CD4-positive, alpha-beta memory T cell (primary cell): ENCODE measurements at regions not wholly inside any gene's neighbourhood (a gene's known extent, or its start where the extent isn't known, plus 50 kb on each side); places are given as distances from the start of the nearest gene placed in this dataset.

ENCODE experiments used
- CTCF ChIA-PET: fragments of 350-600 bp; sonication (Branson Sonifier 250); formaldehyde crosslinking; loops from one replicate; lab custom pipeline; 2021; ENCODE audit warnings: inconsistent platforms; ENCODE audit not compliant: partially characterized antibody; lab: Charles Lee
- POLR2A ChIA-PET: fragments of 350-600 bp; sonication (Branson Sonifier 250); formaldehyde crosslinking; loops from one replicate; lab custom pipeline; 2021; ENCODE audit not compliant: partially characterized antibody; lab: Charles Lee
- DNase-seq, 5 donors: peaks; one replicate each; pipeline versions ENCODE4 v3.0.0 to v3.0.0-alpha.2; 2020 to 2022; ENCODE audit warnings: mixed read lengths in 1 of 5
- H3K27ac ChIP-seq: one replicate; pipeline ENCODE4 v1.7.0; 2013; ENCODE audit warnings: low read depth, low read length
- H3K27me3 ChIP-seq: 2 replicates; pipeline ENCODE4 v1.7.0; 2013; ENCODE audit warnings: mild to moderate bottlenecking, low read length, moderate library complexity; ENCODE audit not compliant: insufficient read depth
- H3K36me3 ChIP-seq: 2 replicates; pipeline ENCODE4 v1.7.0; 2013; ENCODE audit warnings: mild to moderate bottlenecking, low read length, moderate library complexity; ENCODE audit not compliant: insufficient read depth
- H3K4me1 ChIP-seq: 2 replicates; pipeline ENCODE4 v1.7.0; 2013; ENCODE audit warnings: mild to moderate bottlenecking, low read length, moderate library complexity; ENCODE audit not compliant: insufficient read depth
- H3K4me3 ChIP-seq, 2 donors: one replicate each; pipeline ENCODE4 v1.7.0; 2013; ENCODE audit warnings: low read length in 2 of 2, mild to moderate bottlenecking in 1 of 2
- H3K9me3 ChIP-seq, 2 donors: one replicate each; pipeline ENCODE4 v1.7.0; 2013; ENCODE audit warnings: low read length in 2 of 2, control low read depth in 1 of 2; ENCODE audit not compliant: control insufficient read depth in 1 of 2
- H3K27ac Mint-ChIP-seq, 7 donors: one replicate each; pipeline ENCODE4 v1.8.0; 2020 to 2021; ENCODE audit warnings: mixed read lengths in 7 of 7, mild to moderate bottlenecking in 6 of 7, inconsistent platforms in 3 of 7, moderate library complexity in 3 of 7
- H3K27me3 Mint-ChIP-seq, 2 donors: one replicate each; pipeline ENCODE4 v1.8.0; 2020 to 2021; ENCODE audit warnings: mixed read lengths in 2 of 2
- H3K36me3 Mint-ChIP-seq, 2 donors: one replicate each; pipeline ENCODE4 v1.8.0; 2020 to 2021; ENCODE audit warnings: mixed read lengths in 2 of 2, inconsistent platforms in 1 of 2, mild to moderate bottlenecking in 1 of 2
- H3K4me1 Mint-ChIP-seq, 4 donors: one replicate each; pipeline ENCODE4 v1.8.0; 2020 to 2021; ENCODE audit warnings: mixed read lengths in 4 of 4, mild to moderate bottlenecking in 1 of 4
- H3K4me3 Mint-ChIP-seq, 8 donors: one replicate each; pipeline ENCODE4 v1.8.0; 2020 to 2021; ENCODE audit warnings: mixed read lengths in 8 of 8, mild to moderate bottlenecking in 7 of 8, moderate library complexity in 6 of 8, inconsistent platforms in 3 of 8
- H3K9me3 Mint-ChIP-seq, 8 donors: one replicate each; pipeline ENCODE4 v1.8.0; 2020 to 2021; ENCODE audit warnings: mixed read lengths in 8 of 8, mild to moderate bottlenecking in 5 of 8, inconsistent platforms in 3 of 8, moderate library complexity in 1 of 8
- intact Hi-C: fragments of 100-400 bp; cut with micrococcal nuclease; formaldehyde crosslinking; loops from one replicate; pipeline ENCODE4 v1.15.1; 2023

- DNase-seq: no peak
- no peaks in the 10 kb centered on the region for H3K27me3 ChIP-seq
- no peaks in the 10 kb centered on the region for H3K36me3 ChIP-seq
- no peak overlapping the region for H3K27ac ChIP-seq
- no peaks in the 10 kb centered on the region for H3K4me1 Mint-ChIP-seq
- H3K27ac Mint-ChIP-seq: no peak overlapping the region
- H3K27me3 Mint-ChIP-seq: peaks cover 1 to 3% of the 10 kb centered on the region in 2 donors
- no peaks in the 10 kb centered on the region for H3K9me3 ChIP-seq
- POLR2A ChIA-PET: no interaction called here
- no peak overlapping the region for H3K4me3 Mint-ChIP-seq
- intact Hi-C loops: no loop called here
- H3K4me3 ChIP-seq: no peak overlapping the region
- no peaks in the 10 kb centered on the region for H3K36me3 Mint-ChIP-seq
- CTCF ChIA-PET: interaction anchor here (1.2 kb wide), 1 partner anchor 1576 kb away, joined by 4 read pairs; no protein-coding TSS in a partner anchor
- H3K9me3 Mint-ChIP-seq: peaks cover 0 to 5% (median 0%) of the 10 kb centered on the region in 8 donors
- H3K4me1 ChIP-seq: no peaks in the 10 kb centered on the region
Observed at GRCh38 chr17:13346592-13346991, 255.1 kb downstream of the HS3ST3A1 start.

GRCh38 chr17:13346081-13346533, 255.6 kb downstream of the HS3ST3A1 start:
- H3K27ac ChIP-seq: no peak overlapping the region
- Mint-ChIP-seq H3K4me3 (peak overlapping the region in 1 of 8 donors; percentile 32), H3K27me3 (peaks cover 2 to 3% of the 10 kb centered on the region in 2 donors), H3K4me1 (no peaks in the 10 kb centered on the region), H3K36me3 (no peaks in the 10 kb centered on the region), H3K27ac (no peak overlapping the region), H3K9me3 (peaks cover 0 to 5% (median 0%) of the 10 kb centered on the region in 8 donors)
- no peaks in the 10 kb centered on the region for H3K9me3 ChIP-seq
- H3K27me3 ChIP-seq: no peaks in the 10 kb centered on the region
- intact Hi-C loops: no loop called here
- no peak overlapping the region for H3K4me3 ChIP-seq
- H3K36me3 ChIP-seq: no peaks in the 10 kb centered on the region
- H3K4me1 ChIP-seq: no peaks in the 10 kb centered on the region
- no peak for DNase-seq
- CTCF ChIA-PET: interaction anchor here (1.2 kb wide), 1 partner anchor 1577 kb away, joined by 4 read pairs; no protein-coding TSS in a partner anchor
- POLR2A ChIA-PET: no interaction called here

- H3K4me1 Mint-ChIP-seq: peaks cover 0 to 7% (median 2%) of the 10 kb centered on the region in 4 donors
- ChIA-PET CTCF (interaction anchor here (2.7 kb wide), 1 partner anchor 1589 kb away, joined by 21 read pairs; no protein-coding TSS in a partner anchor), POLR2A (no interaction called here)
- Histone ChIP-seq H3K4me1 (peaks cover 4% of the 10 kb centered on the region), H3K4me3 (no peak overlapping the region), H3K27ac (no peak overlapping the region), H3K27me3 (no peaks in the 10 kb centered on the region), H3K9me3 (no peaks in the 10 kb centered on the region), H3K36me3 (no peaks in the 10 kb centered on the region)
- intact Hi-C loops: loop anchor here (5.0 kb wide), 3 partner anchors 259 to 964 kb away; partner anchors contain the start of gene HS3ST3B1
- H3K27me3 Mint-ChIP-seq: peaks cover 18 to 21% of the 10 kb centered on the region in 2 donors
- DNase-seq: no peak
- H3K36me3 Mint-ChIP-seq: no peaks in the 10 kb centered on the region
- H3K27ac Mint-ChIP-seq: no peak overlapping the region
- no peaks in the 10 kb centered on the region for H3K9me3 Mint-ChIP-seq
- peak overlapping the region in 2 of 8 donors; percentile 22 to 24 for H3K4me3 Mint-ChIP-seq
Observed at GRCh38 chr17:13338421-13338820, 263.3 kb downstream of the HS3ST3A1 start.

- Histone ChIP-seq H3K27ac (no peak overlapping the region), H3K36me3 (no peaks in the 10 kb centered on the region), H3K4me1 (peaks cover 4% of the 10 kb centered on the region), H3K9me3 (no peaks in the 10 kb centered on the region), H3K27me3 (no peaks in the 10 kb centered on the region), H3K4me3 (no peak overlapping the region)
- Mint-ChIP-seq H3K27ac (no peak overlapping the region), H3K9me3 (no peaks in the 10 kb centered on the region), H3K4me1 (peaks cover 0 to 7% (median 2%) of the 10 kb centered on the region in 4 donors), H3K27me3 (peaks cover 18 to 22% of the 10 kb centered on the region in 2 donors), H3K36me3 (no peaks in the 10 kb centered on the region), H3K4me3 (peak overlapping the region in 4 of 8 donors; percentile 1 to 49 (median 24))
- intact Hi-C loops: loop anchor here (5.0 kb wide), 3 partner anchors 259 to 964 kb away; partner anchors contain the start of gene HS3ST3B1
- ChIA-PET CTCF (interaction anchor here (0.8 to 2.7 kb wide), 2 partner anchors 18 to 1589 kb away, joined by 3 to 21 read pairs; no protein-coding TSS in a partner anchor), POLR2A (no interaction called here)
- peak in 4 of 5 donors; percentile 17 to 20 (median 18) for DNase-seq
Observed at GRCh38 chr17:13337864-13338371, 263.8 kb downstream of the HS3ST3A1 start.

- H3K27me3 Mint-ChIP-seq: peaks cover 21 to 23% of the 10 kb centered on the region in 2 donors
- no peak overlapping the region for H3K27ac Mint-ChIP-seq
- intact Hi-C loops: loop anchor here (5.0 kb wide), 3 partner anchors 260 to 965 kb away; partner anchors contain the start of gene HS3ST3B1
- ChIA-PET POLR2A (no interaction called here), CTCF (interaction anchor here (0.8 to 2.7 kb wide), 3 partner anchors 17 to 1590 kb away, joined by 3 to 21 read pairs (median 4); no protein-coding TSS in a partner anchor)
- DNase-seq: no peak
- Histone ChIP-seq H3K27me3 (no peaks in the 10 kb centered on the region), H3K4me3 (no peak overlapping the region), H3K27ac (no peak overlapping the region), H3K4me1 (peaks cover 4% of the 10 kb centered on the region), H3K36me3 (no peaks in the 10 kb centered on the region), H3K9me3 (no peaks in the 10 kb centered on the region)
- H3K9me3 Mint-ChIP-seq: no peaks in the 10 kb centered on the region
- H3K4me1 Mint-ChIP-seq: peaks cover 0 to 7% (median 2%) of the 10 kb centered on the region in 4 donors
- H3K4me3 Mint-ChIP-seq: no peak overlapping the region
- H3K36me3 Mint-ChIP-seq: no peaks in the 10 kb centered on the region
Observed at GRCh38 chr17:13337151-13337550, 264.6 kb downstream of the HS3ST3A1 start.

GRCh38 chr17:13334374-13334773, 267.4 kb downstream of the HS3ST3A1 start:
- ChIA-PET POLR2A (no interaction called here), CTCF (interaction anchor here (0.6 kb wide), 1 partner anchor 251 kb away, joined by 4 read pairs; no protein-coding TSS in a partner anchor)
- no peak overlapping the region for H3K27ac ChIP-seq
- no peaks in the 10 kb centered on the region for H3K27me3 ChIP-seq
- DNase-seq: no peak
- no peak overlapping the region for H3K4me3 Mint-ChIP-seq
- peaks cover 0 to 3% (median 0%) of the 10 kb centered on the region in 8 donors for H3K9me3 Mint-ChIP-seq
- intact Hi-C loops: no loop called here
- no peak overlapping the region for H3K4me3 ChIP-seq
- H3K36me3 Mint-ChIP-seq: no peaks in the 10 kb centered on the region
- H3K4me1 ChIP-seq: peaks cover 4% of the 10 kb centered on the region
- no peak overlapping the region for H3K27ac Mint-ChIP-seq
- H3K27me3 Mint-ChIP-seq: peaks cover 14 to 20% of the 10 kb centered on the region in 2 donors
- H3K9me3 ChIP-seq: no peaks in the 10 kb centered on the region
- H3K36me3 ChIP-seq: no peaks in the 10 kb centered on the region
- peaks cover 0 to 7% (median 2%) of the 10 kb centered on the region in 4 donors for H3K4me1 Mint-ChIP-seq

GRCh38 chr17:13333661-13334060, 268.1 kb downstream of the HS3ST3A1 start:
- no peak overlapping the region for H3K4me3 ChIP-seq
- intact Hi-C loops: no loop called here
- H3K9me3 ChIP-seq: no peaks in the 10 kb centered on the region
- H3K27me3 ChIP-seq: no peaks in the 10 kb centered on the region
- no peak for DNase-seq
- Mint-ChIP-seq H3K27ac (no peak overlapping the region), H3K9me3 (peaks cover 0 to 3% (median 0%) of the 10 kb centered on the region in 8 donors), H3K4me1 (peaks cover 0 to 7% (median 2%) of the 10 kb centered on the region in 4 donors), H3K36me3 (no peaks in the 10 kb centered on the region), H3K4me3 (no peak overlapping the region), H3K27me3 (peaks cover 14 to 20% of the 10 kb centered on the region in 2 donors)
- no peak overlapping the region for H3K27ac ChIP-seq
- CTCF ChIA-PET: no interaction called here
- no peaks in the 10 kb centered on the region for H3K36me3 ChIP-seq
- H3K4me1 ChIP-seq: peaks cover 4% of the 10 kb centered on the region
- POLR2A ChIA-PET: no interaction called here
